HG02973 (cell line): ENCODE measurements at regions not wholly inside any gene's neighbourhood (a gene's known extent, or its start where the extent isn't known, plus 50 kb on each side); places are given as distances from the start of the nearest gene placed in this dataset.

Experiments
- ATAC-seq: cut with Tn5 transposase; IDR thresholded peaks from one replicate; pipeline ENCODE4 v1.9.1; 2021; ENCODE audit warnings: moderate library complexity; ENCODE audit not compliant: unreplicated experiment

DNA sequence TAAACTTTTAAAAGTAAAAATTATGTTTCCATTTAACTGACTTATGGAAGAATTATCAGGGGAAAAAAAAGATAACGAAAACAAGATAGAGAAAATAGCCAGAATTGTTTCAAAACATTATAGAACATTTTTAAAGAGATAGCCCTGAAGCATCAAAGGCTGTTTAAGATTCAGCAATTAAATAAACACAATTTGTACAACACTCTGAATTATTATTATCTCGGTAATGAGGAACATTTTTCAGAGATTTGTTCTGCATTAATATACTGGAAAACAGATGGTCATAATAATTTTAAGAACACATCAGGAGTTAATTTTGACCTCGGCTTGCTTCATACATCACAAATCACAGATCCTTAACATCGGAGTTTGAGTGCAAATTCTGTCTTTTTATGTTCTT is 643.8 kb downstream of the SORCS1 start:
- no peak for ATAC-seq

DNA sequence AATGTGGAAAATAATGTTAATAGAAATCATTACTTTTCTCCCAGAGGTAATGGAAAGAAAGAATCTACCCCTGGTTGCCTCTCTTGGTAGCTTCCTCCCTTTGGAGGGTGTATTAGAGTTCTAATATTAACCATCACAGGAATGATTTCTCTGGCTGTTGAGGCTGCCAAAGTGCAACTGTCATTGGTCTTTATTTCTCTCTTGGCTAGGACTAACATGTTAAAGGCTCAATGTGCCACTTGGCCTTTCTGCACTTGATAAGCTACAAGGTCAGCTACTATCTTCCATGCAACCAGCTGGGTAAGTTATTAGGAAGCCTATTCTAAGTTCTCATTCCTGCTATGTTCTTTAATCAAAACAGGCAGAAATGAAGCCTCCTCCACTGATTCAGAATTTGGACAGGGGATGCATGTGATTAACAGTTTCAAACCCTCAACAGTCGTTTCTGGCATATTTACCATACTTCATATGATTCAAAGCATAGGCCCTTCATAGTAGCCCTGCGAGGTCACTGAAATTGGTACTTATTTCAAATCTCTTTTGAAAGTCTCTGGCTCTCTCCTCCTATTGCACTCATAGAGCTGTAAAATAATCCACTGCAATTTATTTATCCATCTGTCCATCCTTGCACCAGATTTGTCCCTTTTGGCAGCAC is 645.0 kb downstream of the SORCS1 start:
- ATAC-seq: no peak

DNA sequence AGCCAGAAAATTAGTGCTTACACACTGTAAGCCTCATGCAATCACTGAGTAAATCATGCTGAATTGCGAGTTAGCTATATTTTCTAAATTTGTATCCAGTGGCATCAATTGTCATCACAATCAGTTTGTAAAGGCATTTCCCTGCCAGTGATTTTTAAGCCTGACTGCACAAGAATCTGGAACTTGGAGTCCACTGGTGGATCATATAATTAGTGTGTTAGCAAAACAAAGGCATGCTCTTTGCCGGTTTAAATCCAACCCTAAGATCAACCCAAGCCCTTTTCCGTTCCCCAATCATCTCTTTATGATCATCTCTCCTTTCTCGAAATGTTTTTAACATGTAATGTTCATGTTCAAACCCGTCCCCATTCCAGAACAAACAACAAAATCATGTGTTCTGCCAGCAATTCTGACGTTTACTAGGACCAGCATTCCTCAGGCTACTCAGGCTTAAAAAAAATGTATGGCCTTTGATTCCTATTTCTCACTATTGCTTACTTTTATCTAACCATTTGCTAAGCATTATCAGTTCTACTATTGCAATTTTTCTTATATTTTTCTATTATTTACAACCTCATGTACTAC is 649.2 kb downstream of the SORCS1 start:
- no peak for ATAC-seq

DNA sequence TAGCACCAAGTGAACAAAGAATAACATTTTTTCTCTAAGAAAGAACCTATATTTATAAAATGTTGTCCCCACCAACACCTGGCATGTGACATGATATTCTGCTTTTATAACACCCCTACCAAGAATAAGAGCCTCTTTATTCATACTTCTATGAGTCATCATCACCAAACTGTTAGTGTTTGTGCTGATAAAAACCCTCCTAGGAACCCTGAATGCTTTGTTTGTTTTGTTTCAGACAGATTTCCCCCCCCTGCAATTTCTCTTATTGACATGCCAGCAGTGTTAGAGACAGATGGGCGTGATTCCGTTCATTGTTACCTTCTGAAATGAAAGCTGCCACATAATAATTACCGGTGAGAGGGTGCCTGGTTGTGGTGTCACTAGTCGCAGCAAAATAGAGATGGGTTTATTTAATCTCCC is 651.1 kb downstream of the SORCS1 start:
- no peak for ATAC-seq

DNA sequence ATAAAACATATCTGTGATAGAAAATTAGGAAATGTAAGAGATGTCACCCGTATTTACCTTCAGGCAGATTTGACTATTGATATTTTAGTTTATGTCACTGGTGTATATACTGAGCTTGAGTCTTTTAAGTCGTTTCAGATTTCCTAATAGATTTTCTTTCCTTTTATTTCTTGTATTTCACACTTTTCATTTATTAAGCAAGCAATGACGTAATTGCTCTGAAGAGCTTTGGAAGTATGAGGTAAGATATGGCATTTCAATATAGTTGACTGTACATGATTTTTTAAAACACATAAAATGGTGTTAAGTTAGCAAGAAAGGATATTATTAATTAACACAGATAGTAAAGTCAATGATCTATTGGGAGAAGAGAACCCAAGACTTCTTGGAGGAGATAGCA is 652.6 kb downstream of the SORCS1 start:
- no peak for ATAC-seq

DNA sequence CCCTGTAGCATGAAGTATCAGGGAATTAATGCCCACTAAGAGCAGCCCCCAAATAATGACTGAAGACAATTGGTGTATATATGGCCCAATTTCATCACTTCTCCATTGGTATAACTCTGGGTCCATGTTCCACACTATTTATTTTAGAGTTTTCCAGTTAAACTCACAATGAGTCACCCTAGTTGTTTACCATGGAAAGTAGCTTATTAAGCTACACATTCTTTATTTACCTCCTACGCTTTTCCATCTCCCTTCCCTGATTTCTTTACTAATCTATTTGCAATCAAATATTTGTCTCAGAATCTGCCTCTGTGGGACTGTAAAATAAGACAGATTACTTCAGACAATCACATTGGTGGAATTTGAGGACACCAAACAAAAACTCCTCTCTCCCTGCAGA is 655.6 kb downstream of the SORCS1 start:
- ATAC-seq: no peak

DNA sequence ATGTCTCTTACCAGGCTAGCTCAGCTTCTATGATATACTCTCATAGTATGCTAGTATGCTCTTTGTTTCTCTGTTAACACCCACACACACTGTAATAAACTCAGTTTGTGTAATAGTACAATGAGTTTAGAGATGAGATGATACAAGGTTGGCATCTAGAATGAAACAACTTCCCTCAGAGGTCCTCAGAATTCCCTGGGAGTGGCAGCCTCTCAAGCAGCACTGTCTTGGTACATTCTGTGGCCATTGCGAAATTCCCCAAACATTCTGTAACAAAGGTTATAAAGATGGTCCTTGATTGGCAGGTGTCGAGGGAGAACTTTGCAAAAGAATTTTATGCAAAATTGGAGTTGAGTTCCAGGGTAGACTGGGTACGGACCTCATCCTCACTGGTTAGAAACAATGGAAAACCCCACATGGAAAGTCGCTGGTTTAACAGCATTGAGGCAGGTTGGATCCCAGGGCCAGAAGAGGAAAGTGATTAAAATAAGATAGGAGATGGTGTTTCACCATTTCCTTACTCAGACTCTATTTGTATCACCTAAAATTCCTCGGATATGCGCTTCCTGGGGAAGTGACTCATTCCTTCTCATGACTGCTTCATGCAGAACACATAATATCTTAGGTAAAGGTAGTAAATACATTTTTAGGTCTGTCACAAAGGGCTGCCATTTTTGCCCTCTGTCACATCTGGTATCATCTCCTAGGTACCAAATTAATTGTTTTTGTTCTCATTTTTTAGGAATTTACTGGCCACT is 657.8 kb downstream of the SORCS1 start:
- ATAC-seq: no peak

DNA sequence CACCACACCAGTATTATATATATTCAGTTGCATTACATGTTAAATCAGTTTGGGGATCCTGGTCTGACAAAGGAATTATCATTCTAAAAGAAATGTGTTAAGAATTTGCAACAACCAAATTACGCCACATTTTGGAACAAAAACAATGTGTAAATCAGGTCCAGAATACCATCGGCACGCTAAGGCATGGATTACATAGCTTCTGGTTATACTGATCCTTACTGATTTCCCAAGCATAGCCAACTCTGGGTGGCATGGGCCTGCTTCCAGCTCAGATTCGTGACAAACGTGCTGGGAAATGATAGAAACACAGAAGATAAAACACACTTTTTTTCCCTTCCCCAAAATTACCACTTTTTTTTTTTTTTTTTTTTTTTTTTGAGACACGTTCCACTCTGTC is 660.0 kb downstream of the SORCS1 start:
- no peak for ATAC-seq

DNA sequence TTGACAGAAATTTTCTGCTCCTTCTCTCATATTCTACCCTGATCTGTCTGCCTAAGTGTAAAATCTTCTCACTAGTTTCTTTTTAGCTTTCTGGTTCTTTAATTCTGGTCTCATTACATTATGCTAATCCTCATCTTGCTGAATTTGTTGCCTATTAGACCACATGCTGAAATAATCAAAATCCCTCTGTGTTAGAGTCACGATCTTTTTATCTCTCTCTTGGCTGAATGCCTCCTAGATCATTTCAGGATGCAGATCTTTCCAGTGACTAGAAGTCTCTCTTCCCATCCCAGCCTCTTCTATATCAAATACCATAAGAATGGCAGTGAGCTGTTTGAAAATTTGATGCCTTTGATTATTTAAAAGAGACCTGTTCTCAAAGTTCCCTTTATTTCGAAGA is 661.9 kb downstream of the SORCS1 start:
- ATAC-seq: no peak

DNA sequence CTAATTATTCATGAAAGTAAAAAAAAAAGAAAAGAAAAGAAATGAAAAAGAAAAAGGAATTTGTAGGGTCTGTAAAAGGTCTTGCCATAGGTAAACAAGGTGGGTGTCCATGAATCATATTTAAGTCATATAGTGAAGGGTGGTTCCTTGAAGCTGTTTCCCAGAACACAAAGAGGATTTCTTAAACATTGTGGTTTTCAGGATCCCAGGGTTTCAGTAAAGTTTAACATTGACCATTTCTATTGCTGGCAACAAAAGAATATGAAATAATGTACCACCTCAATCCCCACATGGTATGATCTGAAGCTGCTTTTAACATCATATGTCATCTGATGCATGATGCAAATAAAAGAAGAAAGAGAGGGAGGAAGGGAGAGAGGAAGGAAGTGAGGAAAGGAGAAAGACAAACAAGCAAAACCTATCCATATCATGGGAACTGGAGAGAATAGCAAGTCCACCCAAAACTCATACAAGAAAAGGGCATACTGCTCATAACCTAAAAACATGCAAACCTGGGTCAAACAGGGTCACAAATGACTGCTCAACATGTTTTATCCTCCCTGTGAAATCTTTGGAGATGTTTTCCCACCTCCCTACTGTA is 663.5 kb downstream of the SORCS1 start:
- no peak for ATAC-seq

DNA sequence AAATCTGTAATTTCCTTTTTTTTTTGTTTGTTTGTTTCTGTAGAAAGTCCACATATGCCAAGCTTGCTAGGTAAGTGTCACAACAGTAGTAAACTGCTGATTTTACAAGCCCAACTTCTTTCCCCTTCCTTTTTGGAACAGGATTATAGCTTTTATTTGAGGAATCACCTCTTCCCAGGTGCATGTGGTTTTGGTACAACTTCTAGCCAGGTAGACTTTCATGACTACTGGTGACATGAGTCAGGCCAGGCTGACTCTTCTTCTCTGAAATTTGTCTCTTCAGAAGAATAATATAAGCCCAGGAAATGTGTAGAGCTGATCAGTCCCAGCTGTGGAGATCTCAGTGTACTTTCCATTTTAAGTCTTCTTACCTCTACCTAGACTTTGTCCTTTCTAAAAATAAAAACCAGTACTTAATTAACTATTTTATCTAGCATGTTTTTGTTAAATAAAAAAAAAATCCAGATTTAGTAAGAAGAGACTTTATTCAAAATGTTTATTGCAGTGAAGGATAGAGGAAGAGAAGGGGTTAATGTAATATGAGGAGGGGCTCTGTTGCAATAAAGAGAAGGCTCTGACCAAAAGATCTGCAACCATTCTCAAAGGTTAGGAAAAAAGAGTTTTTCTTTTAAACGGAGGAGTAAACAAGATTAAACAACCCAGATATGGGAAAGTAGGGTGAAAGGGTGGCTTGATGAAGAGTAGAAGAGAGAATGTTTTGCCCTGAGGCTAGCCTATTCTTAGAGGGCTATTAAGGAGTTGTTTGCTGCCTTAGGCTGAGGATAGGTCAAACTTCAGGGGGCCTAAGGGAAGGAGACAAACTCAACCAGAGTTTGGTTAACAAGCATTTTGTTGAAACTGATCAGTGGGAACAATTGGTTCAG is 664.2 kb downstream of the SORCS1 start:
- ATAC-seq: no peak

DNA sequence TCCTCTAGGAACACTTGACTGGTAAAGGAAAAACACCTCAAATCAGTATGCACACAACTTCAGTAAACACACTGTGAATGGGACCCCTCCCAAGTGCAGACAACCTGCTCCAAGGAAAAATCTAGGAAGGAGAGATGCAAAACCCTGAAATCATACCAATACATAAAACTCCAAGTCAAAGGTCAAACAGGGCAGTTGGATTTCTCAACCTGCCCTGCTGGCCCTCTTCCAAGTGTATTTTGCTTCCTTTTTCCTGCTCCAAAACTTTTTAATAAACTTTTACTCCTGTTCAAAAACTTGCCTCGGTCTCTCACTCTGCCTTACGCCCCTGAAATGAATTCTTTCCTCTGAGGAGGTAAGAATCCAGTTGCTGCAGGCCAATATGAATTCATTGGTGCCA is 665.1 kb downstream of the SORCS1 start:
- no peak for ATAC-seq

DNA sequence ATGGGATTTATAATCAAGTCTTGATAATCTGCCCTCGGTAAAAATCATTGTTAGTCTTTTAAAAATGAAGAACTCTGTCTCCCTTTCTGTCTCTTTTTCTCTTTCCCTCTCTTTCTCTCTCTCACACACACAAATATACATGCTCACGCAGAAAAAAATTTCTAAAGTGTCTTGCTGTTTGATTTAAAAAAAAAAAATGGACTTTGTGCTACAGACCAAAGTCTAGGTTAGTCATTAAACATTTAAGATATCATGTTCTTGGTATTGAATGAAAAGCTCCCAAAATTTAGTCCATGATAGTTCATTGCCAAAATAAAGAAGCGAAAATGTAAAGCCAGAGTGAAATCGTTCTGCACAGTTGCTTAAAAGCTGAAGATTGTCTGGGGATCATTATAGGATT is 665.8 kb downstream of the SORCS1 start:
- ATAC-seq: no peak

DNA sequence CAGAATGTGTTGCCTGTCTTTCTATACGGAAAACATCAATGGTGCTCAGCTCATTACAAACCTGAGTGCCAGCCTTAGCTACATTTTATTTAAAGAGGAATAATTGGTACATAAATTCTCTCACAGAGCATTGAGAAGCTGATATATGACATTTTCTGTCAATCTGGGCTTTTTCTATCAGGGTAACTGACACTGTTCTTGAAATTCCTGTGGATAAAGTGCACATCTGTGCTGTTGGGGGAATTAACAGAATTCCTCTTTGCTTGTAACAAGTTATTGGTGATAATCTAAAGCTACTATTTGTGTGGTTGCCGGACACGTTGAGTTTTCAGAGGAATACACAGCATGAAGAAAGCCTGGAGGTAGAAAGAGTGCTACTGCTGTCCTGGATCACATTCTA is 668.6 kb downstream of the SORCS1 start:
- ATAC-seq: no peak

DNA sequence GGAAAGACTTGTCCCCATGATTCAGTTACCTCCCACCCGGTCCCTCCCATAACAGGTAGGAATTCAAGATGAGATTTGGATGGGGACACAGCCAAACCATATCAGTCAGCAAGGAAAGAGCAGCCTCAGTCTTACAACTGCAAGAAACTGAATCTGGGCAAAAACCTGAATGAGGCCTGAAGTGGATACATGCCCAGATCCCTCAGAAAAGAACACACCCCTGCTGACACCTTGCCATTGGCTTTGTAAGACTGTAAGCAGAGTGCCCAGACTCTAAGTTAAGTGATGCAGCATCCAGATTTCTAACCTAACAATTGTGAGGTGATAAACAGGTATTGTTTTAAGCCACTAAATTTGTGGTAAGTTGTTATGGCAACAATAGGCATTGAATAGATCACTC is 670.8 kb downstream of the SORCS1 start:
- ATAC-seq: no peak

DNA sequence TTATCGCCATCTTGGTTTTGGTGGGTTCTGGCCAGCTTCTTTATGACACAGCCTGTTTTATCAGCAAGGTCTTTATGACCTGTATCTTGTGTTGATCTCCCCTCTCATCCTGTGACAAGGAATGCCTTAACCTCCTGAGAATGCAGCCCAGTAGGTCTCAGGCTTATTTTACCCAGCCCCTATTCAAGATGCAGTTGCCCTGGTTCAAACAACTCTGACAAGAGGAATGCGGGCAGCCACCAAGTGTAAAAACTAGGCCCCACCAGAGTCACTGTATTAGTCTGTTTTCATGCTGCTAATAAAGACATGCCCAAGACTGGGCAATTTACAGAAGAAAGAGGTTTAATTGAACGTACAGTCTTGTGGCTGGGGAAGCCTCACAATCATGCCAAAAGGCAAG is 671.3 kb downstream of the SORCS1 start:
- no peak for ATAC-seq

DNA sequence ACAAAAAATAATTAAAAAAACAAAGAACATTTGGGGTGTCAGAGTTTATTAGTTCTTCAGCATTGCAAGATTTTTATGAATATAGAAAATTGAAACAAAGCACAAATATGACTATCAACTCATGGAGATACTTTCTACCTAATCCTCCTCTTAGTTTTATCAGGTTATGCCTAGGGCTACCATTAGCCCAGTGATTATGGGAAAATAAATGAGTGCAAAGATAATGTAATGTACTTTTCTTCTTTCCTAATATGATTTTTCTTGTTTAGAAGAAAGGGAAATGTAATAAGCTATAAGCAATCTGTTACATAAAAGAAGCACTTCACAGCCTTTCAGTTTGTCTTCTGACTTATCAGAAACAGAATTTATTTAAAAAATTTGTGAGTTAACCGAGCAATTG is 676.8 kb downstream of the SORCS1 start:
- no peak for ATAC-seq

DNA sequence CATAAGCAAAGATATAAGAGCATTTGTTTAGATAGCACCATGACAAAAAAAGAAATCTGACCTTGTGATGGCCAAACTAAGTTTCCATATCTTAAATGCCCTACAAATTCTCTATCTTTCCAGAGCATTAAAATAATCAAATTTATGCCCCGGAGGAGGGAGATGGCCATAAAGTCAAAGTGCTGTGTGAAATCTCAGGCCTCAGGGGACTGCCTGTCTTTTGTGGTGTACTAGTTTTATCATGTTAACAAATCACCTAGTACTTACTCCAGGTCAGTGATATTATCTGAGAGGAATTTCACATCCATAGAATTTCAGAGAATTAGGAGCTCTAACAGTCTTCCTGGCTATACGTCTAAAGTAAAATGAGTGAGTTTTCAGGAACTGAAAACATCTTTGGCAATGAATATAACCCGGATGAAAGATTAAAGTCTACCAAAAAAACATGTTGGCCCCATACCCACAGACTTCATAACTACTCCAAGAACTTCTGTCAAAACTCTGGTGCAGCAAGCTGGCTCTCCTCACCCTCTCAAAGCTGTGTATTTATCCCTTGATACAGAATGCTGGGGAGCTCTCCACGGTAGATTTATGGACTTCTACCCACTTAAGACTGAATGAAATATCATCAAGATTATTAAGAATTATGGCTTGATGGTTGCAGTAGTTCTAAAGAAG is 682.8 kb downstream of the SORCS1 start:
- no peak for ATAC-seq

DNA sequence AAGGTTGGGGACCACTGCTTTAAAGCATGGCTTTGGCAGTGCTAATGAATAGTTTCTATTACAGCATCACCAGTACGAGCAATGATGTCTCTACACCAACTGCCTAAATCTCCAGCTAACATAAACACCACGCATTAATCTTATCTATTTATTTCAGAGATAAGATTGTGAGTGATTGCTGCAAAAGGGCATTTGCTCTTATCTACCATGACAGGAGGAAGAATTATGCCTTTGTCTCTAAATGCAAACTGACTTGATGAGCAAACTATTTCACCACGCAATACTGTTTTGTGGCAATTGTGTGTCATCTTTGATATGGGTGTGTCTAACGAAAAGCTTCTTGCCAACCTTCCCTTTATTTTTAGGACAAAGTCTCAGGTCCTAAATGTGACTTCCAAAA is 684.9 kb downstream of the SORCS1 start:
- ATAC-seq: no peak

DNA sequence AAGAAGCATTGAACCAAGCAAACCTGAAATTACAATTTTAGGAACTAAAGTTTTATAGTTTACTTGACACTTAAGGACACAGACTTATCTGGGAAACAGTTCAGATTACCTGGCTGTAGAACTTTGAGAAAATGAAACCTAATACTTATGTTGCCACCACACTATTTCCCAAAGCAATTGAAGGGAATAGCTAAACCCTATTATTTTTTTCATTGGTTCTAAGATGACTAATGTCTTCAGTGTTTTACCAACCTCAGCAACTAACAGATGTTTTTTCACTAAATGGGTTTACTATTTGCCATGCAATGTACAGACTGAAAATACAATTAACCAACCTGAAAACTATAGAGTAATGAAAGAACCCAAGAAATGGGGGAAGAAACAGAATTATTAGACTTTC is 689.6 kb downstream of the SORCS1 start:
- ATAC-seq: no peak
